Progenitor cell of endocrine pancreas (in vitro differentiated cells): ENCODE measurements at regions not wholly inside any gene's neighbourhood (a gene's known extent, or its start where the extent isn't known, plus 50 kb on each side); places are given as distances from the start of the nearest gene placed in this dataset.

ENCODE experiments used
- DNase-seq: peaks from one replicate; pipeline ENCODE4 v3.0.0; 2021; ENCODE audit warnings: low spot score; ENCODE audit not compliant: unreplicated experiment
- H3K27ac Mint-ChIP-seq: 2 replicates; pipeline ENCODE4 v1.8.0; 2021; ENCODE audit warnings: mild to moderate bottlenecking, moderate library complexity, mixed read lengths
- H3K27me3 Mint-ChIP-seq: 2 replicates; pipeline ENCODE4 v1.8.0; 2021; ENCODE audit warnings: mixed read lengths
- H3K36me3 Mint-ChIP-seq: 2 replicates; pipeline ENCODE4 v1.8.0; 2022; ENCODE audit warnings: mixed read lengths; ENCODE audit not compliant: insufficient read depth
- H3K4me1 Mint-ChIP-seq: 2 replicates; pipeline ENCODE4 v1.8.0; 2021; ENCODE audit warnings: low read depth, mixed read lengths
- H3K4me3 Mint-ChIP-seq: 2 replicates; pipeline ENCODE4 v1.8.0; 2021; ENCODE audit warnings: low read depth, mild to moderate bottlenecking, moderate library complexity, mixed read lengths
- H3K9me3 Mint-ChIP-seq: 2 replicates; pipeline ENCODE4 v1.8.0; 2021; ENCODE audit warnings: low read depth, mixed read lengths
- CTCF ChIP-seq: fragments of 200-600 bp; sonication (generic); IDR thresholded peaks from one replicate; pipeline ENCODE4 v1.5.0; 2021; ENCODE audit warnings: antibody characterized with exemption, mild to moderate bottlenecking; ENCODE audit not compliant: unreplicated experiment

GRCh38 chr14:85412756-85413155 lies 117.2 kb upstream of the FLRT2 start:
- no peak overlapping the region for H3K27ac Mint-ChIP-seq
- TF ChIP-seq CTCF: no peak

GRCh38 chr14:85413836-85414526 lies 116.0 kb upstream of the FLRT2 start:
- Mint-ChIP-seq H3K36me3 (no peaks in the 10 kb centered on the region), H3K27me3 (no peaks in the 10 kb centered on the region), H3K4me3 (no peak overlapping the region), H3K4me1 (peaks cover 11% of the 10 kb centered on the region), H3K9me3 (no peaks in the 10 kb centered on the region), H3K27ac (no peak overlapping the region)
- DNase-seq: no peak
- no peak for TF ChIP-seq CTCF

More at GRCh38 chr14:85412756-85413155, 117.2 kb upstream of the FLRT2 start:
- no peaks in the 10 kb centered on the region for H3K36me3 Mint-ChIP-seq
- no peak for DNase-seq
- no peaks in the 10 kb centered on the region for H3K27me3 Mint-ChIP-seq
- H3K9me3 Mint-ChIP-seq: no peaks in the 10 kb centered on the region
- H3K4me1 Mint-ChIP-seq: peaks cover 16% of the 10 kb centered on the region
- H3K4me3 Mint-ChIP-seq: no peak overlapping the region

DNA sequence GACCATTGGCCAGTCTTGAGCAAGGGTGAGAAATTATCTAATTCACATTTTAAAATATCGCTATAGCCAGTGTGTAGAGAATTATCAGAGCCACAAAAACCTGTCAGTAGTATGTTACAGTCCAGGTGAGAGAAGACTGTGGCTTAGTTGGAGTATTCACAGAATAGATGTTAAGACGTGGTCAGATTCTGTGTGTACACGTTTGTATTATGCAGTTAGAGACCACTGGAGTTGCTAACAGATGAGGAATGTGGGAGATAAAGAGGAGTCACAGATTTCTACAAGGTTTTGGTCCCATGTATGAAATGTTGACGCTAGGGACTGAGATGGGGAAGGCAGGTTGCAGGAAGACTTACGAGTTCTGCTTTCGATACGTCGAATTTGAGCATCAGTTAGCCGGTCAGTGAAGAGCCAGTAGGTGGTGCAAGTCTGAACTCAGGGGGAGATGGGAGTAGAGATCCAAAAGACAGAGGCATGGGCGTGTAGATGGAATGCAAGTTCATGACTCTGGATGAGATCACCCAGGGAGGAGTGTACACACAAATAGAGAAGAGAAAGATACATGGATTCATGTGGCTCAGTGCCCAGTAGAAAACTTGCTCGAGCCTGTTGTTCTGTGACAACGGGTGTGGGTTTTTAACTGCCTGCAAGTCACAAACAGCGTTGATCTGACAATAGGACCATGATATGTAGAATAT lies 114.8 kb upstream of the FLRT2 start:
- Mint-ChIP-seq H3K27me3 (no peaks in the 10 kb centered on the region), H3K36me3 (no peaks in the 10 kb centered on the region), H3K9me3 (no peaks in the 10 kb centered on the region), H3K4me3 (no peak overlapping the region), H3K4me1 (peaks cover 3% of the 10 kb centered on the region), H3K27ac (no peak overlapping the region)
- TF ChIP-seq CTCF: peak; percentile 26
- no peak for DNase-seq

DNA sequence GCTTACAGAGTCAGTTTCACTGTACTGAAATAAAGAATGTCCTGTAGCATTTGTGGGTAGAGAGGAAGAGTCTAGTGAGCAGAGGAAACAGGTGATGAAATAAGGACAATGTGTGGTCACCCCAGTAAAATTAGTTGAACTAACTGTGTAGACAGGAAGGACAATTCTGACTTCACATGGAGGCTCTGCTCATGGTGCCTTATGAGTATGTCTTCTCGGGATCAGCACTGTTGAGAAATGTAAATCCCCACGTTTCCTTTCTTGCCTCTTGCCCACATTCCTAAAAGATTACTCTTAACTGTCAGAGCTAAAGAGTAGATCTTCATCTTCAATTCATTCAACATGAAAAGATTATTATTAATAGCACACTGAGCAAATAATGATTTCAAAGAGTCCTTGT lies 113.2 kb upstream of the FLRT2 start:
- DNase-seq: no peak
- Mint-ChIP-seq H3K9me3 (no peaks in the 10 kb centered on the region), H3K27ac (no peak overlapping the region)

GRCh38 chr14:85417396-85417795 lies 112.5 kb upstream of the FLRT2 start:
- TF ChIP-seq CTCF: no peak
- DNase-seq: no peak
- Mint-ChIP-seq H3K4me1 (peaks cover 3% of the 10 kb centered on the region), H3K36me3 (no peaks in the 10 kb centered on the region), H3K27me3 (no peaks in the 10 kb centered on the region), H3K27ac (no peak overlapping the region), H3K4me3 (no peak overlapping the region), H3K9me3 (no peaks in the 10 kb centered on the region)

More for the DNA sequence above, 113.2 kb upstream of the FLRT2 start:
- Mint-ChIP-seq H3K4me1 (peaks cover 3% of the 10 kb centered on the region), H3K4me3 (no peak overlapping the region), H3K36me3 (no peaks in the 10 kb centered on the region), H3K27me3 (no peaks in the 10 kb centered on the region)
- TF ChIP-seq CTCF: no peak
